ENCODE measurements at regions not wholly inside any gene's neighbourhood (a gene's known extent, or its start where the extent isn't known, plus 50 kb on each side); places are given as distances from the start of the nearest gene placed in this dataset.

DNA sequence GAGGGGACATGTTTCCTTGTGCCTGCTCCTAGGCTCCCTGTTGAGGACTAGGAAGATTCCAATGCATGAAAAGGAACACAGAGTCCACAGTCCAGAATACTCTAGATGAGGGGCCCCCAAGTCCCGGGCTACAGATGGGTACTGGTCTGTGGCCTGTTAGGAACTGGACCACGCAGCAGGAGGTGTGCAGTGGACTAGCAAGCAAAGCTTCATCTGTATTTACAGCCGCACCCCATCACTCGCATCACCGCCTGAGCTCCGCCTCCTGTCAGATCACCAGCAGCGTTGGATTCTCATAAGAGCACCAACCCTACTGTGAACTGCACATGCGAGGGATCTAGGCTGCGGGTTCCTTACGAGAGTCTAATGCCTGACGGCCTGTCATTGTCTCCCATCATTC is 233.0 kb upstream of the MKLN1 start:
- H3K27ac ChIP-seq: no peak overlapping the region
- no peak overlapping the region for H3K4me3 ChIP-seq
- no peak overlapping the region for H3K9ac ChIP-seq
- peak overlapping the region in 1 of 11 experiments; percentile 2; a peak in 1 of 22 replicates for H3K4me2 ChIP-seq
- H4K20me1 ChIP-seq: peaks cover 43 to 100% (median 97%) of the 10 kb centered on the region in 11 experiments; a peak in 21 of 22 replicates
- no peaks in the 10 kb centered on the region for H3K9me3 ChIP-seq (replicated peaks in 1 of 11)
- H3K4me1 ChIP-seq: peaks cover 0 to 50% (median 3%) of the 10 kb centered on the region in 10 experiments; a peak in 10 of 20 replicates
- H3K27me3 ChIP-seq: no peaks in the 10 kb centered on the region
- H3K36me3 ChIP-seq: peaks cover 0 to 89% (median 25%) of the 10 kb centered on the region in 11 experiments; a peak in 14 of 22 replicates
- no peak for TF ChIP-seq Cebpa-rat (IDR thresholded peaks at IDR 0.05)

DNA sequence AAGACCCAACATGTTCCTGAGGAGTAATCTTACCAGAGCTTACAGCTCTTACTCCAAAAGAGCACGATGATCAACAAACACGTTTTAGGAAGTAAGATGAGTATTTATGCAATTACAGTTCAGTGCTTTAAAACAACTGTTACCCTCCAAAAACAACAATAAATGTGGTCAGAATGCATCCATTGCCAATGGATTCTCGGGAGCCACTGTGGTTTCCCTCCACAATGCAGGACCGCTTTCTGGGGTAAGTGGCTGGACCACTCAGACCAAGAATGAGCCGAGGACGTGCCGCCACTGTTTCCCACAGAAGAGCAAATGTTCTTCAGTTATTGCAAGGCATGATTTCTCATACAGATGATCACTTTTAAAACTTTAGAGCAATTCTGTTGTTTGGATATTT is 232.3 kb upstream of the MKLN1 start:
- Histone ChIP-seq H3K4me3 (no peak overlapping the region), H3K9ac (no peak overlapping the region), H3K36me3 (peaks cover 0 to 89% (median 31%) of the 10 kb centered on the region in 11 experiments; a peak in 15 of 22 replicates), H3K9me3 (replicated peaks in 1 of 11) (no peaks in the 10 kb centered on the region), H3K4me2 (no peak overlapping the region), H4K20me1 (peaks cover 43 to 100% (median 97%) of the 10 kb centered on the region in 11 experiments; a peak in 21 of 22 replicates), H3K27ac (no peak overlapping the region), H3K4me1 (peaks cover 0 to 48% (median 3%) of the 10 kb centered on the region in 10 experiments; a peak in 10 of 20 replicates), H3K27me3 (no peaks in the 10 kb centered on the region)
- TF ChIP-seq Cebpa-rat (IDR thresholded peaks at IDR 0.05): no peak

DNA sequence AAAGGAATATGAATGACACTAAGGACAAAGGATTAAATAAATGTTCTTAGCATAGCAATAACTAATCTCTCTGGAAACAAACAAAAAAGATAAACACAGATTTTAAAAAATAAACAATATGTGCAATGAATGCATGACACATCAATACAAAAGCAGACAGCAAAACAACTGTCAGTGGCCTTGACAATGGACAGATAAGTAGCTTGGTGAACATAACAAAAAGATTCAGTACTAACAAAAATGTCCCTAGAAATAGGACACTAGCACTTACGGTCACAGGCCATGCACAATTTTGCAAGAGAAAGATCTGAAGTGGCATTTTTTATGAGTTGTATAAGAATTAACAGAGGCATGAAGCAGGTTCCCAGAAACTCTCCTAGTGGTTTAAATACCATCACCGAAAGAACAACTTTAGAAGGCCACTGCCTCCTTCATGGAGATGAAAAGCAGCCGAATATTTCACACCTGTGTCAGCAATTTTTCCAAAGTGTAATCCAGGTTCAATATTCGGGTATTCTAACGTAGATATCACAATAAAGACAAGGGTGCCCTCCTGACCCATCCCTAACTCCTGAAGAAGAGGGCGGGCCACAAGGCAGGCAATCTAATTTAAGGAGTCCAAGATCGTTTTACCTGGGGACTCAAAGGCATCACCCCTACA is 231.3 kb upstream of the MKLN1 start:
- Histone ChIP-seq H3K36me3 (peaks cover 0 to 95% (median 41%) of the 10 kb centered on the region in 11 experiments; a peak in 15 of 22 replicates), H3K27ac (no peak overlapping the region), H3K4me2 (no peak overlapping the region; a peak in 1 of 22 replicates), H3K27me3 (no peaks in the 10 kb centered on the region), H4K20me1 (peaks cover 40 to 100% (median 98%) of the 10 kb centered on the region in 11 experiments; a peak in 20 of 22 replicates), H3K9me3 (replicated peaks in 1 of 11) (no peaks in the 10 kb centered on the region), H3K9ac (no peak overlapping the region), H3K4me3 (no peak overlapping the region), H3K4me1 (peaks cover 0 to 38% (median 3%) of the 10 kb centered on the region in 10 experiments; a peak in 10 of 20 replicates)
- TF ChIP-seq Cebpa-rat (IDR thresholded peaks at IDR 0.05): no peak

DNA sequence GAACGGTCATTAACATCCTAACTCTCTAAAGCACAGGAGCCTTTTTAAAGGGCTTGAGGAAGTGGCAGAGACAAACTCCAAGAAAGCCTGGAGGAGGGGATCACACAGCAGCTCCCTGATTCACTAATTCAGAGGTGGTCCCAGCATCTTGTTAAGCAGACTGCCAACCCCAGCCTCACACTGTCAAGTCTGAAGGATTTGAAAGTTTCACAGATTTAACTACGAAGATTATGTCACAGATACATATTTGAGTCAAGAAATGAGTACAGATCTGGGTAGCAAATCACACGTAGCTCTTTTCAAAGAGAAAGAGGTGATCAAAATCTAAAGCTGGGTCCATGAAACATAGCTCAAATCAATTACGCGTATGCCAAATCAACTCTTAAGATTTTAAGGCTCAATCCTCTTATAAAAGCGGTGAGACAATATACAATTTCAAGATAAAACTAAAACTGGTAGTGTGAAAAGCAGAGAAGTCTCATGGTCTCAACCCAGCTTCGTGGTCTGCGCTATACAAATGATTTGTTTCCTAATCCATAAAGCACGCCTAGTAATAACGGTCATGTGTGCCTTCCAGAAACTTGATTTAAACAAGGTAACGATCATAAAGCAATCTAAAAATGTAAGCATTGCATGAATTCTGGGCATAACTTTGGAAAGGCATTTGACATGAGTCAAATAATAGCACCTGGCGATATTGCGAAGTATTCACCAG is 229.9 kb upstream of the MKLN1 start:
- Histone ChIP-seq H3K36me3 (peaks cover 0 to 98% (median 40%) of the 10 kb centered on the region in 11 experiments; a peak in 16 of 22 replicates), H3K9me3 (replicated peaks in 1 of 11) (no peaks in the 10 kb centered on the region), H4K20me1 (peaks cover 43 to 100% (median 98%) of the 10 kb centered on the region in 11 experiments; a peak in 20 of 22 replicates), H3K4me3 (no peak overlapping the region), H3K27ac (no peak overlapping the region), H3K4me1 (peaks cover 0 to 41% (median 14%) of the 10 kb centered on the region in 10 experiments; a peak in 15 of 20 replicates), H3K27me3 (no peaks in the 10 kb centered on the region), H3K4me2 (peak overlapping the region in 2 of 11 experiments; percentile 15 to 39; a peak in 3 of 22 replicates), H3K9ac (no peak overlapping the region)
- TF ChIP-seq Cebpa-rat (IDR thresholded peaks at IDR 0.05): no peak

DNA sequence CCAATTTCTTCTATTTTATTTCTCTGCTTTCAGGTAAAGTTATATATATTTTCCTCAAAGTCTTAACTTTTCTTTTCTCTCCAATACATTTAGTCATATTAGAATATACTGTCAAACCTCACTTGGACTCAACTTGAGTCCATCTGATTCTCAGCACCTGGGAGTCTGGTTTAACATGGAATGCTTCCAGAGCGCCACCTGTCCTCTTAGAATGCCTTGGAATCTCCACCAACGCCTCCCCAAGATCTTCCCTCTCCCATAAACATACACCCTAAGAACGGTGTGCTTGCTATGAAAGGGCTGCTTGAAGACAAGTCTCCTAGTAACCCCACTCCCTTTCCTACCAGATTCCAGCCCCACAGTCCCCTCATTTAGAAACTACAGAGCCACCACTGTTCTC is 229.1 kb upstream of the MKLN1 start:
- peaks cover 0 to 98% (median 43%) of the 10 kb centered on the region in 11 experiments; a peak in 16 of 22 replicates for H3K36me3 ChIP-seq
- no peaks in the 10 kb centered on the region for H3K27me3 ChIP-seq
- no peak overlapping the region for H3K4me3 ChIP-seq
- H3K4me1 ChIP-seq: peaks cover 0 to 48% (median 17%) of the 10 kb centered on the region in 10 experiments; a peak in 15 of 20 replicates
- no peaks in the 10 kb centered on the region for H3K9me3 ChIP-seq (replicated peaks in 1 of 11)
- no peak for TF ChIP-seq Cebpa-rat (IDR thresholded peaks at IDR 0.05)
- H3K4me2 ChIP-seq: no peak overlapping the region
- H3K9ac ChIP-seq: no peak overlapping the region
- H4K20me1 ChIP-seq: peaks cover 50 to 100% (median 99%) of the 10 kb centered on the region in 11 experiments; a peak in 20 of 22 replicates
- H3K27ac ChIP-seq: no peak overlapping the region

DNA sequence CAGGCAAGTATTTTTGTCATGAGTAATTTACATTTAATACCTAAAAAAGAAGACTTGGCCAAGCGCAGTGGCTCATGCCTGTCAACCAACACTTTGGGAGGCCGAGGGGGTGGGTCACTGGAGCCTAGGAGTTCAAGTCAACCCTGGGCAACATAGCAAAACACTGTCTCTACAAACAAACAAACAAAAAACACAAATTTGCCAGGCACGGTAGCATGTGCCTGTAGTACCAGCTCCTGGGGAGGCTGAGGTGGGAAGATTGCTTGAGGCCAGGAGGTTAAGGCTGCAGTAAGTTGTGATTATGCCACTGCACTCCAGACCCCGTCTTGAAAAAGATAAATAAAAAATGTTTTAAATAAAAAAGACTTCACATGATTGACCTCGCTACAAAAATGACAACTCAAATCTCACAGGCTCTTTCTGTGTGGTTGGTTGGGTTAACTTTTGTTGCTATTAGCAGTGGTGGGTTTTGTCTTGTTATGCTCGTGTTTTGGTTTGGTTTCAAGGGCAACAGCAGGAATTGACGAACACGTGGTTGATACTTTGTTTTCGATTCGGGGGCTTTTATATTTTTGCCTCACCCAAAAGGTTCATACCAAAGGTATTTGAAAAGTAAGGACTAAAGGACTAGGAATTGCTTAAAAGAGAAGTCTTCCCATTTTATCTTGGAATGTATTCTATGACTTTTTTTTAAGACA is 227.2 kb upstream of the MKLN1 start:
- no peak for TF ChIP-seq Cebpa-rat (IDR thresholded peaks at IDR 0.05)
- H3K4me1 ChIP-seq: peaks cover 4 to 68% (median 36%) of the 10 kb centered on the region in 10 experiments; a peak in 19 of 20 replicates
- no peak overlapping the region for H3K4me2 ChIP-seq
- peaks cover 0 to 86% (median 36%) of the 10 kb centered on the region in 11 experiments; a peak in 16 of 22 replicates for H3K36me3 ChIP-seq
- H3K27me3 ChIP-seq: no peaks in the 10 kb centered on the region
- peaks cover 58 to 100% (median 99%) of the 10 kb centered on the region in 11 experiments; a peak in 21 of 22 replicates for H4K20me1 ChIP-seq
- no peaks in the 10 kb centered on the region for H3K9me3 ChIP-seq (replicated peaks in 1 of 11)
- H3K4me3 ChIP-seq: no peak overlapping the region
- H3K9ac ChIP-seq: no peak overlapping the region
- no peak overlapping the region for H3K27ac ChIP-seq

DNA sequence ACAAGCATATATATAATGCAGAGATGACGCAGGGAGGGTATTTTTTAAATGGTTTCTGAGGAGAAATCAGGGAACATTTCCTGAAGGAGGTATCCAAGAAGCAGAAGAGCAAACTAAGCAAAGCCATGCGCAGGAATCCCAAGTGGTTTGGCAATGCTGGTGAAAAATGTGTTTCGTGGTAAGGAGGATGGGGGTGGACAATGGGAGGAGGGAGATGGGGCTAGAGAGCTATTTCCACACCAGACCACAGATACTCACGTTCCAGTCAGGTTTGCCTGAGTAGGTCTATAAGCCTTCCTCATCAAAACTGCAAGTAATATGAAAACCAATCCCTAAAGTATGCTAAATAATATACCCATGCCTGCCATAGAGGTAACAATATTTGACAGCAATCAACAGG is 223.7 kb upstream of the MKLN1 start:
- no peaks in the 10 kb centered on the region for H3K9me3 ChIP-seq (replicated peaks in 1 of 11)
- H4K20me1 ChIP-seq: peaks cover 41 to 71% (median 66%) of the 10 kb centered on the region in 11 experiments; a peak in 21 of 22 replicates
- no peak overlapping the region for H3K4me3 ChIP-seq
- H3K27me3 ChIP-seq: peaks cover 0 to 18% (median 7%) of the 10 kb centered on the region in 11 experiments; a peak in 7 of 22 replicates
- H3K9ac ChIP-seq: no peak overlapping the region
- H3K4me2 ChIP-seq: peak overlapping the region in 10 of 11 experiments; percentile 83 to 99 (median 96); a peak in 17 of 22 replicates
- no peak overlapping the region for H3K27ac ChIP-seq
- no peak for TF ChIP-seq Cebpa-rat (IDR thresholded peaks at IDR 0.05)
- peaks cover 0 to 52% (median 27%) of the 10 kb centered on the region in 11 experiments; a peak in 15 of 22 replicates for H3K36me3 ChIP-seq
- H3K4me1 ChIP-seq: peaks cover 13 to 48% (median 40%) of the 10 kb centered on the region in 10 experiments

DNA sequence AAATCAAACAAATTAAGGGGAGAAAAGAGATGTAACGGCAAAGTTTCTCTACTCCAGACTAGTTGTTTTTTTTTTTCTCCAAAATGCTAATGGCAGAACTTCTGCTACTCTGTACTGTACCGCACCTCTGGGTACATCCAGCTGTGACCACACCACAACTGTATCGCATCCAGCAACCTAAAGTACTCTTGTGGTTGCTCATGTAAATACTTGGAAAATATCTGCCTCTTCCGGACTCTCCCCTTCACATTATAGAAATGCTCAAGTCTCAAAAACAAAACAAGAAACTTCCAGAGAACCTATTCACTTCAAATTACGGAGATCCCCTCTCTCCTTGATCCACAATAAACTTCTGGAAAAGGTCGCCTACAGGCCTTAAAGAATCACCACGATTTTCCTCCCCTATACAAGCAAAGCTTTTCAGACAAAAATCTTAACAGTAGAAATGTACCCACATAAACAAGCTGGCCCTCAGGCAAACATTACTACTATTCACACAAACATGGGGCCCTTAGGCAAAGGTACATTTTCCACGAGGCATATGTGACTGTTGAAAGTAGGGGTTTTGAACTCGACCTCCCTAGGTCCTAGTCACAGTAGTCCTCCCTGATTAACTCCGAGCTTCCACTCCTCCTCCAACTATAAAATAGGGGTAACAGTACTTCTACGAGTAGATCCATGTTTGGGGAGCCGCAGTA is 222.9 kb upstream of the MKLN1 start:
- peaks cover 37 to 64% (median 58%) of the 10 kb centered on the region in 11 experiments; a peak in 20 of 22 replicates for H4K20me1 ChIP-seq
- H3K4me2 ChIP-seq: peak overlapping the region; percentile 83 to 99 (median 97)
- no peaks in the 10 kb centered on the region for H3K9me3 ChIP-seq (replicated peaks in 1 of 11)
- H3K9ac ChIP-seq: peak overlapping the region; percentile 87 to 99 (median 92); a peak in 19 of 22 replicates
- H3K36me3 ChIP-seq: peaks cover 0 to 45% (median 23%) of the 10 kb centered on the region in 11 experiments; a peak in 14 of 22 replicates
- H3K4me3 ChIP-seq: peak overlapping the region; percentile 75 to 99 (median 87)
- H3K4me1 ChIP-seq: peaks cover 21 to 50% (median 45%) of the 10 kb centered on the region in 10 experiments
- H3K27ac ChIP-seq: peak overlapping the region in 2 of 11 experiments; percentile 92 to 97; a peak in 4 of 22 replicates
- TF ChIP-seq Cebpa-rat (IDR thresholded peaks at IDR 0.05): no peak
- H3K27me3 ChIP-seq: peaks cover 0 to 18% (median 7%) of the 10 kb centered on the region in 11 experiments; a peak in 7 of 22 replicates

Data from BLaER1 treated with 17β-estradiol and CSF1 and Interleukin-3, amounts not matched to agents 10 nM and 100 nM (cell line).